ENCODE measurements at regions not wholly inside any gene's neighbourhood (a gene's known extent, or its start where the extent isn't known, plus 50 kb on each side); places are given as distances from the start of the nearest gene placed in this dataset.

- Histone ChIP-seq H3K9me3 (ENCODE audit: control insufficient read depth, low read length) (no peaks in the 10 kb centered on the region), H3K4me1 (ENCODE audit: control insufficient read depth, insufficient read depth, low read length) (no peaks in the 10 kb centered on the region), H3K27ac (ENCODE audit: low read depth, low read length) (no peak overlapping the region), H3K27me3 (ENCODE audit: control insufficient read depth, insufficient read depth, low read length, poor library complexity, severe bottlenecking) (no peaks in the 10 kb centered on the region), H3K9ac (ENCODE audit: extremely low read depth, low read length, poor library complexity, severe bottlenecking) (no peak overlapping the region), H3K36me3 (ENCODE audit: control insufficient read depth, insufficient read depth, low read length) (no peaks in the 10 kb centered on the region), H3K4me3 (ENCODE audit: low read length) (no peak overlapping the region)
- H3K9me3 Mint-ChIP-seq = peaks cover 11% of the 10 kb centered on the region
- H3K27me3 Mint-ChIP-seq (ENCODE audit: insufficient read depth) = no peaks in the 10 kb centered on the region
- 45 to 62% methylated on average over 2 to 3 of the region's 3 CpGs for WGBS, 2 experiments (ENCODE audit: insufficient coverage in 1 of 2, insufficient read length in 1 of 2)
- no peak overlapping the region for H3K27ac Mint-ChIP-seq
- H3K36me3 Mint-ChIP-seq (ENCODE audit: low read depth) = no peaks in the 10 kb centered on the region
- peak; percentile 58 for DNase-seq
- TF ChIP-seq, protein P1, sequence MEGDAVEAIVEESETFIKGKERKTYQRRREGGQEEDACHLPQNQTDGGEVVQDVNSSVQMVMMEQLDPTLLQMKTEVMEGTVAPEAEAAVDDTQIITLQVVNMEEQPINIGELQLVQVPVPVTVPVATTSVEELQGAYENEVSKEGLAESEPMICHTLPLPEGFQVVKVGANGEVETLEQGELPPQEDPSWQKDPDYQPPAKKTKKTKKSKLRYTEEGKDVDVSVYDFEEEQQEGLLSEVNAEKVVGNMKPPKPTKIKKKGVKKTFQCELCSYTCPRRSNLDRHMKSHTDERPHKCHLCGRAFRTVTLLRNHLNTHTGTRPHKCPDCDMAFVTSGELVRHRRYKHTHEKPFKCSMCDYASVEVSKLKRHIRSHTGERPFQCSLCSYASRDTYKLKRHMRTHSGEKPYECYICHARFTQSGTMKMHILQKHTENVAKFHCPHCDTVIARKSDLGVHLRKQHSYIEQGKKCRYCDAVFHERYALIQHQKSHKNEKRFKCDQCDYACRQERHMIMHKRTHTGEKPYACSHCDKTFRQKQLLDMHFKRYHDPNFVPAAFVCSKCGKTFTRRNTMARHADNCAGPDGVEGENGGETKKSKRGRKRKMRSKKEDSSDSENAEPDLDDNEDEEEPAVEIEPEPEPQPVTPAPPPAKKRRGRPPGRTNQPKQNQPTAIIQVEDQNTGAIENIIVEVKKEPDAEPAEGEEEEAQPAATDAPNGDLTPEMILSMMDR (conservative IDR thresholded peaks at IDR 0.05) = no peak
- no peaks in the 10 kb centered on the region for H3K4me1 Mint-ChIP-seq
- H3K4me3 Mint-ChIP-seq = no peak overlapping the region
These were observed 78.8 kb upstream of the LEF1 start for GRCh38 chr4:108247387-108248049.

- no peaks in the 10 kb centered on the region for H3K4me1 ChIP-seq (ENCODE audit: control insufficient read depth, insufficient read depth, low read length)
- no peak overlapping the region for H3K27ac ChIP-seq (ENCODE audit: low read depth, low read length)
- no peaks in the 10 kb centered on the region for H3K36me3 ChIP-seq (ENCODE audit: control insufficient read depth, insufficient read depth, low read length)
- WGBS, 2 experiments (ENCODE audit: insufficient coverage in 1 of 2, insufficient read length in 1 of 2) = 96 to 100% methylated on average over 1 to 2 of the region's 2 CpGs
- no peak overlapping the region for H3K27ac Mint-ChIP-seq
- TF ChIP-seq, protein P1 (conservative IDR thresholded peaks at IDR 0.05) = no peak
- H3K4me3 ChIP-seq (ENCODE audit: low read length) = no peak overlapping the region
- no peaks in the 10 kb centered on the region for H3K27me3 ChIP-seq (ENCODE audit: control insufficient read depth, insufficient read depth, low read length, poor library complexity, severe bottlenecking)
- H3K9ac ChIP-seq (ENCODE audit: extremely low read depth, low read length, poor library complexity, severe bottlenecking) = no peak overlapping the region
- H3K4me1 Mint-ChIP-seq = no peaks in the 10 kb centered on the region
- no peaks in the 10 kb centered on the region for H3K36me3 Mint-ChIP-seq (ENCODE audit: low read depth)
- H3K4me3 Mint-ChIP-seq = no peak overlapping the region
- no peak for DNase-seq
- H3K9me3 ChIP-seq (ENCODE audit: control insufficient read depth, low read length) = no peaks in the 10 kb centered on the region
- no peaks in the 10 kb centered on the region for H3K27me3 Mint-ChIP-seq (ENCODE audit: insufficient read depth)
- peaks cover 3% of the 10 kb centered on the region for H3K9me3 Mint-ChIP-seq
These were observed 75.9 kb upstream of the LEF1 start for GRCh38 chr4:108244606-108245005.

DNA sequence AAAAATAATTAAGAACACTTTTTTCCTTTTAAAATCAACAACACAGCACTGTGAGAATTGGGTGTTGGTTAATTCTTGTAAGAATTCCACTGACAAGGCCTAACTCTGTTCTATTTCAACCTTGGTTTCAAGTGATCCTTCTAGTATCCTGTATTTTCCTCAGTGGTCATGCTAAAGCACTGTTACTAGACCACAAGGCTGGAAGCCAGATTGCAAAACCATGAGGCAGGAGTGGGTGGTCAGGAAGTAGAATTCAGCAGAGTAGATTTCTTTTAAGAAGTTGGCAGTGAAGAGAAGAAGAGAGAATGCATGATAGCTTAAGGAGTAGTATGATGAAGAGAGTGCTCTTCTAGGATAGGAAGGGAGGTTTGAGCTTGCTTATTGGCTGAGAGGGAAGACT, 71.6 kb upstream of the LEF1 start:
- Histone ChIP-seq H3K4me3 (ENCODE audit: low read length) (no peak overlapping the region), H3K27me3 (ENCODE audit: control insufficient read depth, insufficient read depth, low read length, poor library complexity, severe bottlenecking) (no peaks in the 10 kb centered on the region), H3K4me1 (ENCODE audit: control insufficient read depth, insufficient read depth, low read length) (no peaks in the 10 kb centered on the region), H3K36me3 (ENCODE audit: control insufficient read depth, insufficient read depth, low read length) (no peaks in the 10 kb centered on the region), H3K27ac (ENCODE audit: low read depth, low read length) (no peak overlapping the region), H3K9me3 (ENCODE audit: control insufficient read depth, low read length) (no peaks in the 10 kb centered on the region), H3K9ac (ENCODE audit: extremely low read depth, low read length, poor library complexity, severe bottlenecking) (no peak overlapping the region)
- Mint-ChIP-seq H3K36me3 (ENCODE audit: low read depth) (no peaks in the 10 kb centered on the region), H3K27me3 (ENCODE audit: insufficient read depth) (no peaks in the 10 kb centered on the region), H3K4me1 (peaks cover 7% of the 10 kb centered on the region), H3K27ac (no peak overlapping the region), H3K9me3 (no peaks in the 10 kb centered on the region), H3K4me3 (no peak overlapping the region)
- DNase-seq = no peak
- TF ChIP-seq, protein P1 (conservative IDR thresholded peaks at IDR 0.05) = no peak

Data from endodermal cell (in vitro differentiated cells).